Caco-2 (cell line): ENCODE measurements at regions not wholly inside any gene's neighbourhood (a gene's known extent, or its start where the extent isn't known, plus 50 kb on each side); places are given as distances from the start of the nearest gene placed in this dataset.

ENCODE experiments used
- BruUV-seq: library from RNA; stranded (reverse); fragments of 400-500 nt; replicated peaks from 2 replicates; lab custom pipeline; 2021; lab: Mats Ljungman, UMichigan
- CTCF ChIA-PET: fragments of 300-600 bp; sonication (Branson Sonifier 250); formaldehyde crosslinking; loops from one replicate; lab custom pipeline; 2022; ENCODE audit warnings: antibody characterized with exemption; lab: Charles Lee
- POLR2A ChIA-PET: fragments of 300-600 bp; sonication (Branson Sonifier 250); formaldehyde crosslinking; loops from one replicate; lab custom pipeline; 2022; ENCODE audit warnings: antibody characterized with exemption; lab: Charles Lee
- DNase-seq, 2 experiments: peaks; one replicate each; pipeline versions ENCODE4 v3.0.0 to v3.0.0-alpha.2; 2020 to 2022
- H3K27me3 ChIP-seq: replicated peaks from 2 replicates; pipeline ENCODE4 v1.6.0; 2011; ENCODE audit warnings: low read length; ENCODE audit not compliant: control insufficient read depth, insufficient read depth
- H3K36me3 ChIP-seq: 2 replicates; pipeline ENCODE4 v1.5.1; 2011; ENCODE audit warnings: low read length; ENCODE audit not compliant: control insufficient read depth, insufficient read depth
- H3K4me1 ChIP-seq: fragments of 250-450 bp; sonication (Bioruptor Pico); 2 replicates; pipeline ENCODE4 v1.5.1; 2020; ENCODE audit warnings: mild to moderate bottlenecking
- H3K4me3 ChIP-seq: 2 replicates; pipeline ENCODE4 v1.5.1; 2011; ENCODE audit warnings: low read depth, mild to moderate bottlenecking, control low read depth, low read length
- H3K9me3 ChIP-seq: fragments of 250-450 bp; sonication (Bioruptor Pico); 2 replicates; pipeline ENCODE4 v1.5.1; 2020; ENCODE audit warnings: mild to moderate bottlenecking, moderate library complexity
- H3K27ac Mint-ChIP-seq: one replicate; pipeline ENCODE4 v1.8.0; 2022; ENCODE audit warnings: mixed read lengths; ENCODE audit not compliant: unreplicated experiment
- H3K27me3 Mint-ChIP-seq: one replicate; pipeline ENCODE4 v1.8.0; 2022; ENCODE audit warnings: mixed read lengths; ENCODE audit not compliant: insufficient read depth, unreplicated experiment
- H3K36me3 Mint-ChIP-seq: one replicate; pipeline ENCODE4 v1.8.0; 2022; ENCODE audit warnings: mild to moderate bottlenecking, mixed read lengths; ENCODE audit not compliant: insufficient read depth, unreplicated experiment
- H3K4me1 Mint-ChIP-seq: one replicate; pipeline ENCODE4 v1.8.0; 2022; ENCODE audit warnings: low read depth, mixed read lengths; ENCODE audit not compliant: unreplicated experiment
- H3K4me3 Mint-ChIP-seq: one replicate; pipeline ENCODE4 v1.8.0; 2022; ENCODE audit warnings: mild to moderate bottlenecking, moderate library complexity, mixed read lengths; ENCODE audit not compliant: unreplicated experiment
- H3K9me3 Mint-ChIP-seq: one replicate; pipeline ENCODE4 v1.8.0; 2022; ENCODE audit warnings: mixed read lengths; ENCODE audit not compliant: unreplicated experiment
- CTCF ChIP-seq, 2 experiments: fragments of 200-600 bp in 1 of 2; IDR thresholded peaks; 1 replicate in 1 of 2; 2 replicates in 1 of 2; pipeline versions ENCODE4 v1.5.1 to v1.8.0; 2011 to 2022; ENCODE audit warnings: antibody characterized with exemption in 1 of 2, control low read depth in 1 of 2, inconsistent platforms in 1 of 2, low read depth in 1 of 2, low read length in 1 of 2, mild to moderate bottlenecking in 1 of 2, moderate library complexity in 1 of 2; ENCODE audit not compliant: insufficient read depth in 1 of 2, severe bottlenecking in 1 of 2, unreplicated experiment in 1 of 2
- intact Hi-C: fragments of 100-400 bp; cut with micrococcal nuclease; formaldehyde crosslinking; loops from one replicate; pipeline ENCODE4 v1.10.0; 2022; ENCODE audit not compliant: unreplicated experiment

- BruUV-seq: no TSS peak
- Histone ChIP-seq H3K36me3 (no peaks in the 10 kb centered on the region), H3K4me3 (no peak overlapping the region), H3K9me3 (no peaks in the 10 kb centered on the region), H3K4me1 (no peaks in the 10 kb centered on the region), H3K27me3 (no peaks in the 10 kb centered on the region)
- H3K27ac Mint-ChIP-seq: no peak overlapping the region
- no peaks in the 10 kb centered on the region for H3K4me1 Mint-ChIP-seq
- intact Hi-C loops: no loop called here
- H3K4me3 Mint-ChIP-seq: no peak overlapping the region
- peaks cover 14% of the 10 kb centered on the region for H3K9me3 Mint-ChIP-seq
- TF ChIP-seq CTCF (IDR thresholded peaks at IDR 0.05; ENCODE audit: insufficient read depth in 1 of 2, low read depth in 1 of 2, low read length in 1 of 2, severe bottlenecking in 1 of 2, unreplicated experiment in 1 of 2): no peak
- no peaks in the 10 kb centered on the region for H3K27me3 Mint-ChIP-seq
- CTCF ChIA-PET: no interaction called here
- POLR2A ChIA-PET: no interaction called here
- no peak for DNase-seq
- no peaks in the 10 kb centered on the region for H3K36me3 Mint-ChIP-seq
These were observed 1190.4 kb downstream of the TECRL start for GRCh38 chr4:63218856-63219255.

GRCh38 chr4:63214076-63214475 lies 1195.2 kb downstream of the TECRL start:
- H3K27me3 Mint-ChIP-seq: no peaks in the 10 kb centered on the region

GRCh38 chr4:63211776-63212479 lies 1197.3 kb downstream of the TECRL start:
- intact Hi-C loops: no loop called here
- no peak for TF ChIP-seq CTCF (IDR thresholded peaks at IDR 0.05; ENCODE audit: insufficient read depth in 1 of 2, low read depth in 1 of 2, low read length in 1 of 2, severe bottlenecking in 1 of 2, unreplicated experiment in 1 of 2)
- no TSS peak for BruUV-seq
- H3K4me3 ChIP-seq: no peak overlapping the region
- Mint-ChIP-seq H3K27ac (no peak overlapping the region), H3K4me1 (no peaks in the 10 kb centered on the region), H3K4me3 (no peak overlapping the region), H3K36me3 (no peaks in the 10 kb centered on the region), H3K27me3 (no peaks in the 10 kb centered on the region), H3K9me3 (peaks cover 19% of the 10 kb centered on the region)
- no peak for DNase-seq
- H3K27me3 ChIP-seq: no peaks in the 10 kb centered on the region
- CTCF ChIA-PET: no interaction called here
- no peaks in the 10 kb centered on the region for H3K4me1 ChIP-seq
- no peaks in the 10 kb centered on the region for H3K9me3 ChIP-seq
- POLR2A ChIA-PET: no interaction called here
- no peaks in the 10 kb centered on the region for H3K36me3 ChIP-seq

More at GRCh38 chr4:63214076-63214475, 1195.2 kb downstream of the TECRL start:
- no peak overlapping the region for H3K27ac Mint-ChIP-seq
- H3K36me3 Mint-ChIP-seq: no peaks in the 10 kb centered on the region
- Histone ChIP-seq H3K4me1 (no peaks in the 10 kb centered on the region), H3K4me3 (no peak overlapping the region), H3K36me3 (no peaks in the 10 kb centered on the region), H3K9me3 (no peaks in the 10 kb centered on the region), H3K27me3 (no peaks in the 10 kb centered on the region)
- ChIA-PET CTCF (no interaction called here), POLR2A (no interaction called here)
- no peak for TF ChIP-seq CTCF (IDR thresholded peaks at IDR 0.05; ENCODE audit: insufficient read depth in 1 of 2, low read depth in 1 of 2, low read length in 1 of 2, severe bottlenecking in 1 of 2, unreplicated experiment in 1 of 2)
- DNase-seq: no peak
- intact Hi-C loops: no loop called here
- no TSS peak for BruUV-seq
- peaks cover 14% of the 10 kb centered on the region for H3K9me3 Mint-ChIP-seq
- no peak overlapping the region for H3K4me3 Mint-ChIP-seq
- H3K4me1 Mint-ChIP-seq: no peaks in the 10 kb centered on the region
